ENCODE measurements at regions not wholly inside any gene's neighbourhood (a gene's known extent, or its start where the extent isn't known, plus 50 kb on each side); places are given as distances from the start of the nearest gene placed in this dataset.

DNA sequence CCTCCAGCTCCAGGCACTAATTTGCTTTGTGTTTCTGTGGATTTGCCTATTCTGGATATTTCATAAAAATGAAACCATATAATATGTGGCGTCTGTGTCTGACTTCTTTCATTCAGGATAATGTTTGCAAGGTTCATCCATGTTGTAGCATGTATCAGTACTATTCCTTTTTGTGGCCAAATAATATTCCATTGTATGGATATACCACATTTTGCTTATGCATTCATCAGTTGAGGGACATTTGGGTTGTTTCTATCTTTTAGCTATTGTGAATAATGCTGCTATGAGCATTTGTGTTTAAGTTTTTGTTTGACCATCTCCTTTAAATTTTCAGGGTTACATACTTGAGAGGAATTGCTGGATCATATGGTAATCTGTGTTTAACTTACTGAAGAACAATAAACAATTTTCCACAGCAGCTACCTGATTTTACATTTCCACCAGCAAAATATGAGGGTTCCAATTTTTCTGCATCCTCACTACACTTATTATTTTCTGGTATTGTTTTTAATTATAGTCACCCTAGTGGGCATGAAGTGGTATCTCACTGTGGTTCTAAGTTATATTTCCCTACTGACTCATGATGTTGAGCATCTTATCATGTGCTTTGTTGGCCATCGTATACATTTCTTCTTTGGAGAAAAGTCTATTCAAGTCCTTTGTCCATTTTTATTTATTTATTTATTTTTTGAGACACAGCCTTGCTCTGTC, 63.9 kb downstream of the GCNT4 start:
- CTCF ChIA-PET, result interaction anchor here (0.6 to 1.2 kb wide), 2 partner anchors 18 to 878 kb away, joined by 3 to 4 read pairs; no protein-coding TSS in a partner anchor
- no peak overlapping the region for H3K27ac ChIP-seq
- POLR2A ChIA-PET (ENCODE audit: low non-redundant PET), result no interaction called here
- TF ChIP-seq, protein P1, sequence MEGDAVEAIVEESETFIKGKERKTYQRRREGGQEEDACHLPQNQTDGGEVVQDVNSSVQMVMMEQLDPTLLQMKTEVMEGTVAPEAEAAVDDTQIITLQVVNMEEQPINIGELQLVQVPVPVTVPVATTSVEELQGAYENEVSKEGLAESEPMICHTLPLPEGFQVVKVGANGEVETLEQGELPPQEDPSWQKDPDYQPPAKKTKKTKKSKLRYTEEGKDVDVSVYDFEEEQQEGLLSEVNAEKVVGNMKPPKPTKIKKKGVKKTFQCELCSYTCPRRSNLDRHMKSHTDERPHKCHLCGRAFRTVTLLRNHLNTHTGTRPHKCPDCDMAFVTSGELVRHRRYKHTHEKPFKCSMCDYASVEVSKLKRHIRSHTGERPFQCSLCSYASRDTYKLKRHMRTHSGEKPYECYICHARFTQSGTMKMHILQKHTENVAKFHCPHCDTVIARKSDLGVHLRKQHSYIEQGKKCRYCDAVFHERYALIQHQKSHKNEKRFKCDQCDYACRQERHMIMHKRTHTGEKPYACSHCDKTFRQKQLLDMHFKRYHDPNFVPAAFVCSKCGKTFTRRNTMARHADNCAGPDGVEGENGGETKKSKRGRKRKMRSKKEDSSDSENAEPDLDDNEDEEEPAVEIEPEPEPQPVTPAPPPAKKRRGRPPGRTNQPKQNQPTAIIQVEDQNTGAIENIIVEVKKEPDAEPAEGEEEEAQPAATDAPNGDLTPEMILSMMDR (conservative IDR thresholded peaks at IDR 0.05; ENCODE audit: low read depth), result no peak
- DNase-seq (ENCODE audit: low spot score), result no peak

DNA sequence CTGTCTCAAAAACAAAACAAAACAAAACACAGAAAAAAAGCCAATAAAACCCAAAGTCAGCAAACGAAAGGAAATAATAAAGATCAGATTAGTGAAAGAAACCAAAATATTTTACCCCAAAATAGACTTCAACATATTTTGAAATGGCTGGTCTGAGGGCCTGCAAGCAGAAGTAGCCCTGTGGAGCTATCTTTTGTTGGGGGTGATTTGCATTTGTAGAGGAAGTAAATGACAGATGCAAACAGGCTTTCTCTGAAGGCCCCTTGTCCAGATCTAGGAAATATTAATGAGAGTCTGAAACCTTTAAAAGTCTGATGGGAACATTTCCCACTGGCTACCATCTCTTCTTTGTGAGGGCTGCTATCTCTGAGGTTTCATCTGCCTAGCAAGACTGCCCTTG, 74.0 kb downstream of the GCNT4 start:
- CTCF ChIA-PET, result no interaction called here
- POLR2A ChIA-PET (ENCODE audit: low non-redundant PET), result no interaction called here
- DNase-seq (ENCODE audit: low spot score), result no peak
- TF ChIP-seq, protein P1 (conservative IDR thresholded peaks at IDR 0.05; ENCODE audit: low read depth), result no peak
- H3K27ac ChIP-seq, result no peak overlapping the region

DNA sequence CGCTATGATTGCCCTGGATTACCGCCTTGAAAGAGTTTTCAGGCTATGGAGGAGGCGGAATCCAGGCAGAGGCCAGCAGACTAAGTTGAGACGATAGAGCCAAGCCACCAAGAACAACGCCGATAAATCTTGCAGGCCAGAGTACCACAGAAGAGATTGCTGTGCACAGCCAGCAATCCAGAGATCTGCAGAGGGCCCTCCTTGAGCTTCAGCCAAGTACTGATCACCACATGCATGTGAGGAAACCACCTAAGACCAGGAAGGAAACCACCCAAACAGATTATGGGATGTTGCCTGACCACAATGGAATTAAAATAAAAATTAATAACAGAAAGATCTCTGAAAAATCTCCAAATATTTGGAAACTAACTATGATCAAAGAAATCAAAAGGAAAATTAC, 74.9 kb downstream of the GCNT4 start:
- no peak overlapping the region for H3K27ac ChIP-seq
- TF ChIP-seq, protein P1 (conservative IDR thresholded peaks at IDR 0.05; ENCODE audit: low read depth), result no peak
- ChIA-PET POLR2A (ENCODE audit: low non-redundant PET) (no interaction called here), CTCF (no interaction called here)
- no peak for DNase-seq (ENCODE audit: low spot score)

DNA sequence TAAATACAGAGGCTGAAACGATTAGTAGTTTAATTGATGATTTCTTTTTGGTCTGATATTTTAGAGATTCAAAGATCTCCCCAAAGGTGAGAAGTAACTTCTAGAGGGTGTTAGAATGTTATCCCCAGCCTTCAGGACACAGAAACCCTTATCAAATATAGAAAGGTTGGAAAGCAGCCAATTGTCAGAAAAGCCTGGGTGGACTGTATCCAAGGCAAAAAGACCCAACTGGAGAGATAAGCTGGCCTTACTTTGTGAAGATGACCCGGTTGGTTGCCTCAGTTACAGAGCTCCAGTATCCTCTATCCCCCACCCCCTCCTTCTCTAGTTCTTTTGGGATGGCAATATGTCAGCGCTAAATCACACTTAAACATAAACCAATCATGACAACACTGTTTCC, 75.7 kb downstream of the GCNT4 start:
- POLR2A ChIA-PET (ENCODE audit: low non-redundant PET), result no interaction called here
- CTCF ChIA-PET, result no interaction called here
- H3K27ac ChIP-seq, result no peak overlapping the region
- DNase-seq (ENCODE audit: low spot score), result no peak
- TF ChIP-seq, protein P1 (conservative IDR thresholded peaks at IDR 0.05; ENCODE audit: low read depth), result no peak

DNA sequence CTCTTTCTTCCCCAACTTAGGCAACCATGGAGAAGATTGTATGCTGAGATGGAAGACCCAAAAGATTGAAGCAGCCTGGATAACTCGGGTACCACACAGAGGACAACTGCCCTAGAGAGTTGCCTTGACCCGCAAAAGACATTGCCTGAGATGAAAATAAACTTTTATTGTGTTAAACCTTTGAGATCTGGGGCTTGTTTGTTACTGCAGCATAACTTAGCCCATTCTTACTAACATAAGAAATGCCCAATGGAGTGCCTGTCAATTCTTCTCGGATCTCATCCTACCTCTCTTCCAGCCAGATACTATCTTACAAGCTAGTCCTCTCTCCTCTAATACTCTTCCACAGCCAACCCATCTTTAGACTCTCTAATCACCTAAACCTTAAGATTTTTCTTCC, 76.8 kb downstream of the GCNT4 start:
- ChIA-PET POLR2A (ENCODE audit: low non-redundant PET) (no interaction called here), CTCF (no interaction called here)

DNA sequence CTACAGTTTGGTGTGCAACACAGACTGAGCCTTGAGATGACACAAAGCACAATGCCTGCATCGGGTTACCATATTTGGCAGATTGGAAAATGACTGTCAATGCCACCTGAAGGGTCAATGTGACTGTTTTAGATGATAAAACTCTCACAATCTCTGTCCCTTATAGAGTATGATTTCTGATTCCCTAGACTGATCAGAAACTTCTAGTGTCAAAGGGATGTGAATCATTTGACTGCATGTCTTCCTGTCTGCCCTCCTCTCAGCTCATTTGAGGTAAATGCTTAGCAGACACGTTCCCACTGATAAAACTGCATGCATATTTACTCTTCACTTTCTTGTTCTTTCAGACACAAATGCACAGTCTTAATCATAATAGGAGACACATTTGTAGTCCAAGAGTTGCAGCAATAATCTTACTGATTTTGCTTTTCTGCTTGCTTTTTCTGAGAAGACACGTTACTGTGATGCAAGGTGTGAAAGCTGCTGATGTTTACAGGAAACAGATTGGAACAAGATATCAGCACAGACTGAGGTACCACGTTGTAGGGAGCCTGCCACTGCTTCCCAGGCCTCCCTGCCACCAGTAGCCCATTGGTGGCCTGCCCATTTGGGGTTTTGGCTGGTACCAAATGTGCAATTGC, 77.8 kb downstream of the GCNT4 start:
- ChIA-PET CTCF (no interaction called here), POLR2A (ENCODE audit: low non-redundant PET) (no interaction called here)
- H3K27ac ChIP-seq, result no peak overlapping the region

More for the DNA sequence above, 76.8 kb downstream of the GCNT4 start:
- DNase-seq (ENCODE audit: low spot score), result no peak
- H3K27ac ChIP-seq, result no peak overlapping the region
- TF ChIP-seq, protein P1 (conservative IDR thresholded peaks at IDR 0.05; ENCODE audit: low read depth), result no peak

More for the DNA sequence above, 77.8 kb downstream of the GCNT4 start:
- TF ChIP-seq, protein P1 (conservative IDR thresholded peaks at IDR 0.05; ENCODE audit: low read depth), result no peak
- no peak for DNase-seq (ENCODE audit: low spot score)

All from RWPE1 (cell line).